H9 (cell line): ENCODE measurements at regions not wholly inside any gene's neighbourhood (a gene's known extent, or its start where the extent isn't known, plus 50 kb on each side); places are given as distances from the start of the nearest gene placed in this dataset.

ENCODE experiments used
- DNase-seq: peaks from one replicate; pipeline ENCODE4 v3.0.0-alpha.2; 2017
- H2AFZ ChIP-seq: one replicate; pipeline ENCODE4 v1.6.1; 2013; ENCODE audit warnings: mild to moderate bottlenecking, low read length, control low read depth, moderate library complexity
- H2AK5ac ChIP-seq: 2 replicates; pipeline ENCODE4 v1.6.1; 2013; ENCODE audit warnings: low read length, control low read depth, mixed read lengths; ENCODE audit not compliant: insufficient read length
- H2BK120ac ChIP-seq: one replicate; pipeline ENCODE4 v1.6.1; 2013; ENCODE audit warnings: low read depth, mild to moderate bottlenecking, low read length, control low read depth, inconsistent platforms; ENCODE audit not compliant: poor library complexity, severe bottlenecking
- H2BK12ac ChIP-seq: 2 replicates; pipeline ENCODE4 v1.6.1; 2013; ENCODE audit warnings: low read length, control low read depth, mixed read lengths, low read depth; ENCODE audit not compliant: insufficient read length
- H2BK15ac ChIP-seq: 2 replicates; pipeline ENCODE4 v1.6.1; 2013; ENCODE audit warnings: low read depth, low read length, control low read depth
- H2BK20ac ChIP-seq: one replicate; pipeline ENCODE4 v1.6.1; 2013; ENCODE audit warnings: low read depth, mild to moderate bottlenecking, low read length, control low read depth, inconsistent platforms; ENCODE audit not compliant: poor library complexity, severe bottlenecking
- H2BK5ac ChIP-seq: 2 replicates; pipeline ENCODE4 v1.6.1; 2013; ENCODE audit warnings: low read length, control low read depth, mixed read lengths; ENCODE audit not compliant: insufficient read length
- H3K14ac ChIP-seq: 2 replicates; pipeline ENCODE4 v1.6.1; 2013; ENCODE audit warnings: low read length, control low read depth; ENCODE audit not compliant: insufficient read depth
- H3K18ac ChIP-seq: 2 replicates; pipeline ENCODE4 v1.6.1; 2013; ENCODE audit warnings: low read depth, mild to moderate bottlenecking, mixed read lengths, low read length, control low read depth; ENCODE audit not compliant: insufficient read length
- H3K23ac ChIP-seq: 2 replicates; pipeline ENCODE4 v1.6.1; 2013; ENCODE audit warnings: low read length, control low read depth, mixed read lengths, low read depth; ENCODE audit not compliant: insufficient read length
- H3K23me2 ChIP-seq: 2 replicates; pipeline ENCODE4 v1.6.1; 2013; ENCODE audit warnings: low read depth, mild to moderate bottlenecking, mixed read lengths, low read length, control low read depth; ENCODE audit not compliant: insufficient read length, poor library complexity, severe bottlenecking
- H3K27ac ChIP-seq: 2 replicates; pipeline ENCODE4 v1.5.1; 2013; ENCODE audit warnings: low read length, control low read depth, mixed read lengths, low read depth; ENCODE audit not compliant: insufficient read length
- H3K27me3 ChIP-seq: 2 replicates; pipeline ENCODE4 v1.6.1; 2013; ENCODE audit warnings: low read length, control low read depth, inconsistent platforms; ENCODE audit not compliant: insufficient read depth
- H3K4ac ChIP-seq: 2 replicates; pipeline ENCODE4 v1.6.1; 2013; ENCODE audit warnings: low read depth, mild to moderate bottlenecking, control low read depth, inconsistent platforms, low read length, moderate library complexity
- H3K4me1 ChIP-seq: 2 replicates; pipeline ENCODE4 v1.6.1; 2013; ENCODE audit warnings: low read length, control low read depth, inconsistent platforms; ENCODE audit not compliant: insufficient read depth
- H3K4me2 ChIP-seq: 2 replicates; pipeline ENCODE4 v1.6.1; 2013; ENCODE audit warnings: low read length, control low read depth, mixed read lengths; ENCODE audit not compliant: insufficient read length, insufficient read depth
- H3K56ac ChIP-seq: 2 replicates; pipeline ENCODE4 v1.6.1; 2013; ENCODE audit warnings: low read depth, mild to moderate bottlenecking, mixed read lengths, low read length, control low read depth; ENCODE audit not compliant: insufficient read length
- H3K79me1 ChIP-seq: 2 replicates; pipeline ENCODE4 v1.6.1; 2013; ENCODE audit warnings: low read depth, mild to moderate bottlenecking, moderate library complexity, low read length, control low read depth, inconsistent platforms; ENCODE audit not compliant: insufficient read depth, poor library complexity, severe bottlenecking
- H3K79me2 ChIP-seq: 2 replicates; pipeline ENCODE4 v1.6.1; 2013; ENCODE audit warnings: low read length, control low read depth, inconsistent platforms; ENCODE audit not compliant: insufficient read depth
- H3K9ac ChIP-seq: 2 replicates; pipeline ENCODE4 v1.6.1; 2013; ENCODE audit warnings: low read length, control low read depth, mixed read lengths; ENCODE audit not compliant: insufficient read length; ENCODE audit errors: extremely low read depth
- H3K9me3 ChIP-seq: one replicate; pipeline ENCODE4 v1.6.1; 2013; ENCODE audit warnings: low read depth, low read length, inconsistent platforms; ENCODE audit not compliant: control insufficient read depth
- H3T11ph ChIP-seq: one replicate; pipeline ENCODE4 v1.6.1; 2013; ENCODE audit warnings: mild to moderate bottlenecking, low read length, control low read depth, inconsistent platforms
- H4K20me1 ChIP-seq: one replicate; pipeline ENCODE4 v1.6.1; 2013; ENCODE audit not compliant: control insufficient read depth, insufficient read length, insufficient read depth
- H4K5ac ChIP-seq: 2 replicates; pipeline ENCODE4 v1.6.1; 2013; ENCODE audit warnings: low read depth, mild to moderate bottlenecking, mixed read lengths, low read length, control low read depth; ENCODE audit not compliant: insufficient read length
- H4K8ac ChIP-seq: replicated peaks from 2 replicates; pipeline ENCODE4 v1.6.1; 2013; ENCODE audit warnings: low read length, control low read depth, mixed read lengths, low read depth; ENCODE audit not compliant: insufficient read length
- H4K91ac ChIP-seq: 2 replicates; pipeline ENCODE4 v1.6.1; 2013; ENCODE audit warnings: low read depth, mild to moderate bottlenecking, moderate library complexity, mixed read lengths, low read length, control low read depth; ENCODE audit not compliant: insufficient read length
- H3K27ac Mint-ChIP-seq, 3 experiments: 2 replicates in 2 of 3; 3 replicates in 1 of 3; pipeline ENCODE4 v1.8.0; 2020 to 2021; ENCODE audit warnings: mixed read lengths in 3 of 3, mild to moderate bottlenecking in 1 of 3, moderate library complexity in 1 of 3
- H3K27me3 Mint-ChIP-seq: 2 replicates; pipeline ENCODE4 v1.8.0; 2021; ENCODE audit warnings: low read depth, mild to moderate bottlenecking, moderate library complexity, mixed read lengths
- H3K36me3 Mint-ChIP-seq, 3 experiments: 2 replicates in 2 of 3; 3 replicates in 1 of 3; pipeline ENCODE4 v1.8.0; 2020 to 2021; ENCODE audit warnings: low read depth in 3 of 3, mixed read lengths in 3 of 3; ENCODE audit not compliant: insufficient read depth in 1 of 3
- H3K4me1 Mint-ChIP-seq, 2 experiments: 2 replicates each; pipeline ENCODE4 v1.8.0; 2020; ENCODE audit warnings: mixed read lengths in 2 of 2
- H3K4me3 Mint-ChIP-seq, 2 experiments: 2 replicates in 1 of 2; 3 replicates in 1 of 2; pipeline ENCODE4 v1.8.0; 2020 to 2021; ENCODE audit warnings: mild to moderate bottlenecking in 2 of 2, mixed read lengths in 2 of 2, moderate library complexity in 1 of 2
- H3K9me3 Mint-ChIP-seq, 2 experiments: 2 replicates in 1 of 2; 3 replicates in 1 of 2; pipeline ENCODE4 v1.8.0; 2020; ENCODE audit warnings: mild to moderate bottlenecking in 2 of 2, mixed read lengths in 2 of 2, moderate library complexity in 1 of 2
- CTCF ChIP-seq: fragments of 200-600 bp; sonication (generic); conservative IDR thresholded peaks from 3 replicates; pipeline ENCODE4 v1.8.0; 2021; ENCODE audit warnings: antibody characterized with exemption, mild to moderate bottlenecking
- WGBS: extraction: QIAGEN DNeasy Blood & Tissue Kit; methylation state at CpG from one replicate; pipeline ENCODE4 v1.1.7; 2013; ENCODE audit warnings: missing lambda C conversion rate, low lambda C conversion rate, mixed read lengths; ENCODE audit not compliant: insufficient read length; ENCODE audit errors: extremely low coverage; 5-methylcytosine and 5-hydroxymethylcytosine counted together

GRCh38 chr15:31925541-31925940 is 104.8 kb upstream of the CHRNA7 start:
- Mint-ChIP-seq H3K4me3 (no peak overlapping the region), H3K4me1 (peaks cover 0 to 2% of the 10 kb centered on the region in 2 experiments; a peak in 1 of 4 replicates), H3K27me3 (no peaks in the 10 kb centered on the region), H3K36me3 (peaks cover 2 to 13% (median 3%) of the 10 kb centered on the region in 3 experiments; a peak in 4 of 7 replicates), H3K27ac (no peak overlapping the region; a peak in 2 of 7 replicates), H3K9me3 (peaks cover 15 to 21% of the 10 kb centered on the region in 2 experiments)
- no peaks in the 10 kb centered on the region for H4K20me1 ChIP-seq
- H3K27me3 ChIP-seq = no peaks in the 10 kb centered on the region
- no peak overlapping the region for H4K91ac ChIP-seq
- no peak overlapping the region for H4K5ac ChIP-seq
- H3K4me1 ChIP-seq = no peaks in the 10 kb centered on the region
- no peaks in the 10 kb centered on the region for H3K23me2 ChIP-seq
- no peak overlapping the region for H2BK12ac ChIP-seq
- no peak overlapping the region for H3K4ac ChIP-seq
- no CpG with 5 or more reads among the region's 9 CpGs for WGBS
- H2AFZ ChIP-seq = no peak overlapping the region
- H3K79me1 ChIP-seq = no peaks in the 10 kb centered on the region
- H3K9me3 ChIP-seq = no peaks in the 10 kb centered on the region
- no peak for DNase-seq
- H2AK5ac ChIP-seq = no peak overlapping the region
- no peak overlapping the region for H2BK120ac ChIP-seq
- no peaks in the 10 kb centered on the region for H3K79me2 ChIP-seq
- no peak overlapping the region for H3K56ac ChIP-seq
- H3K4me2 ChIP-seq = no peak overlapping the region
- TF ChIP-seq CTCF = no peak
- H2BK5ac ChIP-seq = no peak overlapping the region
- H3K9ac ChIP-seq = no peak overlapping the region
- no peak overlapping the region for H2BK15ac ChIP-seq
- no peak overlapping the region for H3K23ac ChIP-seq
- H3K14ac ChIP-seq = no peak overlapping the region
- no peak overlapping the region for H2BK20ac ChIP-seq
- no peak overlapping the region for H3T11ph ChIP-seq
- H3K27ac ChIP-seq = no peak overlapping the region
- no peak overlapping the region for H4K8ac ChIP-seq
- no peak overlapping the region for H3K18ac ChIP-seq
